Spleen (tissue), 11 donors: ENCODE measurements at regions not wholly inside any gene's neighbourhood (a gene's known extent, or its start where the extent isn't known, plus 50 kb on each side); places are given as distances from the start of the nearest gene placed in this dataset.

Experiments
- DNase-seq: peaks from one replicate; pipeline ENCODE4 v3.0.0-alpha.2; 2020
- H3K27ac ChIP-seq, 8 donors: fragments of 200-600 bp; sonication (generic) in 7 of 8; 1 replicate in 4 of 8; 2 replicates in 4 of 8; pipeline versions ENCODE4 v1.5.0 to v1.8.0; 2016 to 2021; ENCODE audit warnings: inconsistent platforms in 4 of 8, mild to moderate bottlenecking in 4 of 8, moderate library complexity in 1 of 8
- H3K27me3 ChIP-seq, 7 donors: fragments of 200-600 bp; sonication (generic) in 6 of 7; replicated peaks in 1 of 7; 1 replicate in 4 of 7; 2 replicates in 3 of 7; pipeline versions ENCODE4 v1.5.0 to v1.8.0; 2016 to 2021; ENCODE audit warnings: inconsistent platforms in 3 of 7, mild to moderate bottlenecking in 1 of 7
- H3K36me3 ChIP-seq, 6 donors: fragments of 200-600 bp; sonication (generic) in 5 of 6; 1 replicate in 4 of 6; 2 replicates in 2 of 6; pipeline versions ENCODE4 v1.5.0 to v1.8.0; 2016 to 2021; ENCODE audit warnings: inconsistent platforms in 2 of 6
- H3K4me1 ChIP-seq, 6 donors: fragments of 200-600 bp; sonication (generic) in 5 of 6; 1 replicate in 3 of 6; 2 replicates in 3 of 6; pipeline versions ENCODE4 v1.5.0 to v1.8.0; 2016 to 2021; ENCODE audit warnings: inconsistent platforms in 3 of 6
- H3K4me3 ChIP-seq, 8 donors: fragments of 200-600 bp; sonication (generic) in 7 of 8; 1 replicate in 4 of 8; 2 replicates in 4 of 8; pipeline versions ENCODE4 v1.5.0 to v1.8.0; 2016 to 2021; ENCODE audit warnings: inconsistent platforms in 4 of 8, mild to moderate bottlenecking in 4 of 8, moderate library complexity in 2 of 8
- H3K9me3 ChIP-seq, 8 donors: fragments of 200-600 bp; sonication (generic) in 7 of 8; 1 replicate in 4 of 8; 2 replicates in 4 of 8; pipeline versions ENCODE4 v1.5.0 to v1.8.0; 2016 to 2021; ENCODE audit warnings: inconsistent platforms in 4 of 8
- POLR2A ChIP-seq, 3 donors: fragments of 450-650 bp; IDR thresholded peaks; one replicate each; pipeline ENCODE4 v1.5.1; 2017; ENCODE audit warnings: antibody characterized with exemption in 3 of 3, mild to moderate bottlenecking in 1 of 3
- POLR2AphosphoS5 ChIP-seq, 3 donors: sonication (generic); formaldehyde crosslinking; IDR thresholded peaks; one replicate each; pipeline ENCODE4 v1.5.1; 2017; ENCODE audit warnings: antibody characterized with exemption in 3 of 3
- WGBS, 5 donors: extraction: QIAGEN DNeasy Blood & Tissue Kit in 3 of 5; methylation state at CpG; one replicate each; pipeline versions ENCODE4 v1.1.5 to v1.1.7; 2013 to 2018; 5-methylcytosine and 5-hydroxymethylcytosine counted together
- intact Hi-C: fragments of 100-400 bp; cut with DNase I; formaldehyde crosslinking; loops from one replicate; pipeline ENCODE4 v1.15.0; 2023; ENCODE audit warnings: low total_unique reads
- TF ChIP-seq, protein P1 (sequence below), 11 experiments: fragments of 200-600 bp in 7 of 11; fragments of 450-650 bp in 4 of 11; sonication (generic) in 4 of 11; IDR thresholded peaks in 8 of 11; conservative IDR thresholded peaks in 3 of 11; 1 replicate in 7 of 11; 2 replicates in 4 of 11; pipeline versions ENCODE4 v1.4.0 to v1.8.0; 2016 to 2021; ENCODE audit warnings: antibody characterized with exemption in 11 of 11, inconsistent platforms in 4 of 11, mild to moderate bottlenecking in 1 of 11
- donor health status: healthy with polysubstance abuse.
- donor health status: DM: no; HTN: no; CAD: no; lungs with moderate emphysema.
- donor health status: DM: no; HTN: no; CAD: no.
- donor health status: Bipolar disorder and iron deficiency.
- donor health status: healthy.
- donor health status: DM: no; HTN: no; CAD: no.
- donor health status: DM: yes; HTN: yes; CAD: no.

DNA sequence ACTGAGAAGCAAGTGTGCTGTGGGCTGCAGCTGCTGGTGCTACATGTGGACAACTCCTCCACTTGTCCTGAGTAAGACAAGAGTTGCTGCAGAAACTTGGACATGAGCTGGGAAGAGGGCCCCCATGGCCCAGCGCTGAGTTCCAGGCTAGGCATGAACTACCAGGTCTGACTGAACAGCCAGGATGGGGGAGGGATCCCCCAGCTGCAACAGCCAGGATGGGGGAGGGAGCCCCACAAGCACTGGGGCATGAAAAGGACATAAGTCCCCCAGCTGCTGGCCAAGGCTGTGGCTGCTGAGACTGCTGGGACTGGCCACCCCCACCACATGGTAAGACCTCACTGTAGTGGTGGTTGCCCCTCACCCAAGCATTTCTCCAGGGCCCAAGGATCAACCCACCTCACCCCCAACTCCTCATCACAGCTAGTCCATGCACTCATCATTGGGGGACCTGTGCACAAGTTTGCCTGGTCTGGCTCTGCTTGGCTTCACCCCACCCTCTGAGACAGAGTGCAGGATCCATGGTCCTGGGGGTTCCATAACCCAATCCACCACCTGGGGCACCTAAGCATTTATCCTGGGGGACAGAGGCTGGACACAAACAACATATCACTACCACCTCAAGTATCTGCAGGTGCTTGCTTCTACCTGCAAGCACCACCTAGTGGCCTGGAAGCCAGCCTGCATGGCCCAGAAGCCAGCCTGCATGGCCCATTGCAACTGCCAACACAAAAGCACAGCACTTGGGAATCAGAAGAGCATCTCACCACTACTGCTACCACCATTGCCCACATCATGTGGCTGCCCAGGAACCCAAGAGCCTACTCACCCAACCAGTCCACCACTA lies 84.5 kb upstream of the STT3B start:
- H3K27me3 ChIP-seq, result no peaks in the 10 kb centered on the region
- no peaks in the 10 kb centered on the region for H3K36me3 ChIP-seq
- H3K4me1 ChIP-seq, result no peaks in the 10 kb centered on the region
- DNase-seq, result peak; percentile 78
- intact Hi-C loops, result no loop called here
- peaks cover 0 to 13% (median 8%) of the 10 kb centered on the region in 8 donors for H3K9me3 ChIP-seq
- no peak for TF ChIP-seq POLR2A (IDR thresholded peaks at IDR 0.05)
- TF ChIP-seq, protein P1, sequence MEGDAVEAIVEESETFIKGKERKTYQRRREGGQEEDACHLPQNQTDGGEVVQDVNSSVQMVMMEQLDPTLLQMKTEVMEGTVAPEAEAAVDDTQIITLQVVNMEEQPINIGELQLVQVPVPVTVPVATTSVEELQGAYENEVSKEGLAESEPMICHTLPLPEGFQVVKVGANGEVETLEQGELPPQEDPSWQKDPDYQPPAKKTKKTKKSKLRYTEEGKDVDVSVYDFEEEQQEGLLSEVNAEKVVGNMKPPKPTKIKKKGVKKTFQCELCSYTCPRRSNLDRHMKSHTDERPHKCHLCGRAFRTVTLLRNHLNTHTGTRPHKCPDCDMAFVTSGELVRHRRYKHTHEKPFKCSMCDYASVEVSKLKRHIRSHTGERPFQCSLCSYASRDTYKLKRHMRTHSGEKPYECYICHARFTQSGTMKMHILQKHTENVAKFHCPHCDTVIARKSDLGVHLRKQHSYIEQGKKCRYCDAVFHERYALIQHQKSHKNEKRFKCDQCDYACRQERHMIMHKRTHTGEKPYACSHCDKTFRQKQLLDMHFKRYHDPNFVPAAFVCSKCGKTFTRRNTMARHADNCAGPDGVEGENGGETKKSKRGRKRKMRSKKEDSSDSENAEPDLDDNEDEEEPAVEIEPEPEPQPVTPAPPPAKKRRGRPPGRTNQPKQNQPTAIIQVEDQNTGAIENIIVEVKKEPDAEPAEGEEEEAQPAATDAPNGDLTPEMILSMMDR (IDR thresholded peaks at IDR 0.05 in 8 of 11, conservative IDR thresholded peaks at IDR 0.05 in 3 of 11), result peak in 6 of 11 experiments; percentile 35 to 61 (median 54)
- no peak overlapping the region for H3K4me3 ChIP-seq
- 92 to 100% (median 100%) methylated on average over 1 of the region's 1 CpG for WGBS, 5 donors
- H3K27ac ChIP-seq, result no peak overlapping the region

DNA sequence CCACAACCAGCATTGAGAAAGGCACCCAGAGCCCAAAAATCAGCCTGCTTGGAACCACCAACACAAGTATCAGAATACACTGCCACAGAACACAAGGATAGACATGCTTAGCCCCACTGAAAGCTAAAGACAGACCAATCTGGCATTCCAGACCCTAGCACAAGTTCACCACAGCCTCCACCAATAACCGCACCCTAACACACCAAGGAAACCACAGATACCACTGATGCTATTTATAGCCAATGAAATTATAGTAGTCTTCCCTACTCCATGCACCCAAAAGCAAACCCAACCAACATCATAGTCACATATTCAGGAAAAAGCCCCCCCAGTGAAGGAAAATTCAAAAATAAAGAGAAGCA lies 83.9 kb upstream of the STT3B start:
- intact Hi-C loops, result no loop called here

DNA sequence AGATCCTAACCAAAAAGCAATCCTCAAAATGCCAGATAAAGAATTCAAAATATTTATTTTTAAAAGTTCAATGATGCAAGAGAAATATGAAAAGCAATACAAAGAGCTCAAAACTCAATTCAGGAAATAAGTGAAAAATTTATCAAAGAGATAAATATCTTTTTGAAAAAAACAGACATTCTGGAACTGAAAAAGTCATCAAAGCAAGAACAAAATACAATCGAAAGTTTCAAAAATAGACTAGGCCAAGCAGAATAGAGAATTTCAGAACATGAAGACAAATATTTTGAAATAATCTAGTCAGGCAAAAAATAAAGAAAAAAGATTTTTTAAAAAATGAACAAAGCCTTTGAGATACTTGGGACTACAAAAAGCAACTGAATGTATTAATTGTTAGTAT lies 83.4 kb upstream of the STT3B start:
- Histone ChIP-seq H3K4me1 (no peaks in the 10 kb centered on the region), H3K27ac (no peak overlapping the region), H3K27me3 (no peaks in the 10 kb centered on the region), H3K4me3 (no peak overlapping the region), H3K9me3 (peaks cover 0 to 13% (median 8%) of the 10 kb centered on the region in 8 donors), H3K36me3 (no peaks in the 10 kb centered on the region)
- TF ChIP-seq POLR2A (IDR thresholded peaks at IDR 0.05), result no peak
- TF ChIP-seq, protein P1 (IDR thresholded peaks at IDR 0.05 in 8 of 11, conservative IDR thresholded peaks at IDR 0.05 in 3 of 11), result no peak
- no peak for TF ChIP-seq POLR2AphosphoS5 (IDR thresholded peaks at IDR 0.05)
- DNase-seq, result no peak
- 61 to 81% (median 77%) methylated on average over 1 of the region's 1 CpG for WGBS, 5 donors
- intact Hi-C loops, result no loop called here

More for the DNA sequence above, 83.9 kb upstream of the STT3B start:
- H3K9me3 ChIP-seq, result peaks cover 0 to 13% (median 8%) of the 10 kb centered on the region in 8 donors
- H3K4me1 ChIP-seq, result no peaks in the 10 kb centered on the region
- H3K27ac ChIP-seq, result no peak overlapping the region
- H3K36me3 ChIP-seq, result no peaks in the 10 kb centered on the region
- H3K27me3 ChIP-seq, result no peaks in the 10 kb centered on the region
- TF ChIP-seq, protein P1 (IDR thresholded peaks at IDR 0.05 in 8 of 11, conservative IDR thresholded peaks at IDR 0.05 in 3 of 11), result peak in 1 of 11 experiments; percentile 21
- TF ChIP-seq POLR2AphosphoS5 (IDR thresholded peaks at IDR 0.05), result no peak
- 37 to 60% (median 41%) methylated on average over 1 of the region's 1 CpG for WGBS, 5 donors
- DNase-seq, result no peak
- H3K4me3 ChIP-seq, result no peak overlapping the region

DNA sequence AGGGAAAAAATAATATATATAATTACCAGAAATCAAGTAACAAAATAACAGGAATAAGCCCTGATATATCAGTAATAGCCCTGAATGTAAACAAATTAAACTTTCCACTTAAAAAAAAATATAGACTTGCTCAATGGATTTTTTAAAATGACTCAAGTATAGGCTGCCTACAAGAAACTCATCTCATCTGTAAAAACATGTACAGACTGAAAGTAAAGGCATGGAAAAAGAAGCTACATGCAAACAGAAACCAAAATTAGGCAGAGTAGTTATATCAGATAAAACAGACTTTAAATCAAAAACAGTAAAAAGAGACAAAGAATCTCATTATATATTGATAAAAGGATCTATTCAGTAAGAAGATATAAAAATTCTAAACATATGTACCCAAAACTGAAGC lies 82.4 kb upstream of the STT3B start:
- H3K27me3 ChIP-seq, result no peaks in the 10 kb centered on the region
- TF ChIP-seq, protein P1 (IDR thresholded peaks at IDR 0.05 in 8 of 11, conservative IDR thresholded peaks at IDR 0.05 in 3 of 11), result no peak
- TF ChIP-seq POLR2AphosphoS5 (IDR thresholded peaks at IDR 0.05) (no peak), POLR2A (IDR thresholded peaks at IDR 0.05) (no peak)
- H3K9me3 ChIP-seq, result peaks cover 0 to 13% (median 8%) of the 10 kb centered on the region in 8 donors
- no peak overlapping the region for H3K4me3 ChIP-seq
- intact Hi-C loops, result no loop called here
- no peaks in the 10 kb centered on the region for H3K36me3 ChIP-seq
- H3K4me1 ChIP-seq, result no peaks in the 10 kb centered on the region
- H3K27ac ChIP-seq, result no peak overlapping the region
- DNase-seq, result no peak
